ENCODE measurements at regions not wholly inside any gene's neighbourhood (a gene's known extent, or its start where the extent isn't known, plus 50 kb on each side); places are given as distances from the start of the nearest gene placed in this dataset.
A peak's percentile ranks its signal among the peaks of the same experiment; 100 is the strongest.

GRCh38 chr3:152202976-152203626 is 65.6 kb upstream of the MBNL1 start:
- Histone ChIP-seq H3K79me2 (ENCODE audit: low read length) (peaks cover 30% of the 10 kb centered on the region), H3F3A (ENCODE audit: insufficient read depth, low read length) (peaks cover 22% of the 10 kb centered on the region), H3K9ac (ENCODE audit: low read length) (no peak overlapping the region), H4K20me1 (ENCODE audit: insufficient read depth, low read length) (no peaks in the 10 kb centered on the region), H3K27me3 (replicated peaks; ENCODE audit: insufficient read depth, low read length) (no peaks in the 10 kb centered on the region), H3K4me3 (ENCODE audit: low read length) (peak overlapping the region; percentile 5; the same call in 1 of the 2 replicates), H3K27ac (ENCODE audit: low read length) (no peak overlapping the region), H3K36me3 (replicated peaks; ENCODE audit: insufficient read depth, low read length) (no peaks in the 10 kb centered on the region), H3K9me3 (replicated peaks; ENCODE audit: insufficient read depth, low read length) (no peaks in the 10 kb centered on the region), H3K4me2 (ENCODE audit: low read depth, low read length) (peak overlapping the region; percentile 12; the same call in 1 of the 2 replicates), H3K9me2 (replicated peaks; ENCODE audit: insufficient read depth, low read length) (no peaks in the 10 kb centered on the region), H3K4me1 (ENCODE audit: low read length) (no peaks in the 10 kb centered on the region), H2AFZ (ENCODE audit: low read length) (no peak overlapping the region)
- peak; percentile 10 for DNase-seq
- TF ChIP-seq CTCF (IDR thresholded peaks at IDR 0.05; ENCODE audit: low read length) (no peak), EZH2 (optimal IDR thresholded peaks at IDR 0.05; ENCODE audit: low read depth, low read length) (no peak), EZH2phosphoT487 (IDR thresholded peaks at IDR 0.05; ENCODE audit: low read length) (no peak)

DNA sequence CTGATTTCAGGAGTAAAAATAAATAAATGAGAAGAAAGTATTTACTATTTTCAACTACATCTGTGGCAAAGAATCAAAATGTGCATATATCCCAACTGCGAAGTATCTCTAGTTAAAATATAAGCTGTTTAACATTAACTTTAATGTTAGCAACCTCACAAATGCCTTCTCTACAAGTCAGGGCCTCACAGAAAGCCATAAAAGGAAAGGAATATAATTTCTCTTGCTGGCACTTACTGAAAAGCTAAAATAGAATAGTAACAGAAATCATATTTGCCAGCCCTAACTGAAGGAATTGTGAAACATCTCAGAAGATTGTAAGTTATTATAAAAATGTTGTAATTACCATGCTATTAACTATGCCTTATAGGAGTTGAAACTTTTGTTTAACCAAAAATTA is 65.1 kb upstream of the MBNL1 start:
- H2AFZ ChIP-seq (ENCODE audit: low read length): no peak overlapping the region
- no peaks in the 10 kb centered on the region for H4K20me1 ChIP-seq (ENCODE audit: insufficient read depth, low read length)
- peaks cover 17% of the 10 kb centered on the region for H3F3A ChIP-seq (ENCODE audit: insufficient read depth, low read length)
- H3K9me2 ChIP-seq (replicated peaks; ENCODE audit: insufficient read depth, low read length): no peaks in the 10 kb centered on the region
- 0 out of 2 replicates have a peak overlapping the region, but pooled peaks have one; percentile 5 for H3K4me3 ChIP-seq (ENCODE audit: low read length)
- H3K9ac ChIP-seq (ENCODE audit: low read length): no peak overlapping the region
- no peaks in the 10 kb centered on the region for H3K9me3 ChIP-seq (replicated peaks; ENCODE audit: insufficient read depth, low read length)
- no peaks in the 10 kb centered on the region for H3K27me3 ChIP-seq (replicated peaks; ENCODE audit: insufficient read depth, low read length)
- TF ChIP-seq CTCF (IDR thresholded peaks at IDR 0.05; ENCODE audit: low read length): no peak
- TF ChIP-seq EZH2phosphoT487 (IDR thresholded peaks at IDR 0.05; ENCODE audit: low read length): no peak
- no peak for TF ChIP-seq EZH2 (optimal IDR thresholded peaks at IDR 0.05; ENCODE audit: low read depth, low read length)
- H3K4me2 ChIP-seq (ENCODE audit: low read depth, low read length): peak overlapping the region; percentile 12; the same call in 1 of the 2 replicates
- H3K36me3 ChIP-seq (replicated peaks; ENCODE audit: insufficient read depth, low read length): no peaks in the 10 kb centered on the region
- no peaks in the 10 kb centered on the region for H3K4me1 ChIP-seq (ENCODE audit: low read length)
- DNase-seq: no peak
- H3K27ac ChIP-seq (ENCODE audit: low read length): no peak overlapping the region
- H3K79me2 ChIP-seq (ENCODE audit: low read length): peaks cover 25% of the 10 kb centered on the region

- no peaks in the 10 kb centered on the region for H3K36me3 ChIP-seq (replicated peaks; ENCODE audit: insufficient read depth, low read length)
- DNase-seq: no peak
- H3K79me2 ChIP-seq (ENCODE audit: low read length): peaks cover 19% of the 10 kb centered on the region
- no peaks in the 10 kb centered on the region for H3K27me3 ChIP-seq (replicated peaks; ENCODE audit: insufficient read depth, low read length)
- no peak overlapping the region for H3K4me2 ChIP-seq (ENCODE audit: low read depth, low read length)
- no peak overlapping the region for H3K27ac ChIP-seq (ENCODE audit: low read length)
- peaks cover 14% of the 10 kb centered on the region for H3F3A ChIP-seq (ENCODE audit: insufficient read depth, low read length)
- H3K9me3 ChIP-seq (replicated peaks; ENCODE audit: insufficient read depth, low read length): no peaks in the 10 kb centered on the region
- no peak overlapping the region for H2AFZ ChIP-seq (ENCODE audit: low read length)
- no peak overlapping the region for H3K4me3 ChIP-seq (ENCODE audit: low read length)
- H4K20me1 ChIP-seq (ENCODE audit: insufficient read depth, low read length): no peaks in the 10 kb centered on the region
- no peaks in the 10 kb centered on the region for H3K4me1 ChIP-seq (ENCODE audit: low read length)
- H3K9ac ChIP-seq (ENCODE audit: low read length): no peak overlapping the region
- TF ChIP-seq EZH2 (optimal IDR thresholded peaks at IDR 0.05; ENCODE audit: low read depth, low read length): no peak
- TF ChIP-seq CTCF (IDR thresholded peaks at IDR 0.05; ENCODE audit: low read length): no peak
- no peaks in the 10 kb centered on the region for H3K9me2 ChIP-seq (replicated peaks; ENCODE audit: insufficient read depth, low read length)
Measured at GRCh38 chr3:152204218-152204617, 64.5 kb upstream of the MBNL1 start.

All from MM.1S (cell line).